GM10248 (cell line): ENCODE measurements at regions not wholly inside any gene's neighbourhood (a gene's known extent, or its start where the extent isn't known, plus 50 kb on each side); places are given as distances from the start of the nearest gene placed in this dataset.

Experiments
- CTCF ChIA-PET: fragments of 300-600 bp; sonication (Branson Sonifier 250); formaldehyde crosslinking; extraction: SDS; loops from one replicate; lab custom pipeline; 2021; ENCODE audit warnings: antibody characterized with exemption; lab: Yijun Ruan, JAX
- POLR2A ChIA-PET: fragments of 350-650 bp; sonication (Branson Sonifier 250); formaldehyde crosslinking; extraction: SDS; loops from one replicate; lab custom pipeline; 2020; ENCODE audit warnings: antibody characterized with exemption; lab: Yijun Ruan, JAX
- DNase-seq: peaks from one replicate; pipeline ENCODE4 v3.0.0; 2012; ENCODE audit errors: extremely low spot score
- CTCF ChIP-seq: IDR thresholded peaks from 2 replicates; pipeline ENCODE4 v1.5.1; 2012; ENCODE audit warnings: mild to moderate bottlenecking, low read depth; ENCODE audit errors: extremely low read depth, missing control alignments, control extremely low read depth

GRCh38 chr11:112310848-112311247 is 50.2 kb upstream of the PLET1 start:
- no peak for DNase-seq
- no peak for TF ChIP-seq CTCF
- ChIA-PET CTCF (interaction anchor here (1.5 kb wide), 1 partner anchor 31 kb away, joined by 3 read pairs; no protein-coding TSS in a partner anchor), POLR2A (no interaction called here)

- no peak for TF ChIP-seq CTCF
- ChIA-PET POLR2A (no interaction called here), CTCF (no interaction called here)
- DNase-seq = no peak
Observed at GRCh38 chr11:112315057-112315720, 54.5 kb upstream of the PLET1 start.

GRCh38 chr11:112315861-112316739 is 55.4 kb upstream of the PLET1 start:
- no peak for DNase-seq

GRCh38 chr11:112316971-112317370 is 56.3 kb upstream of the PLET1 start:
- POLR2A ChIA-PET = no interaction called here
- TF ChIP-seq CTCF = no peak
- CTCF ChIA-PET = no interaction called here
- no peak for DNase-seq

More at GRCh38 chr11:112315861-112316739, 55.4 kb upstream of the PLET1 start:
- no peak for TF ChIP-seq CTCF
- ChIA-PET POLR2A (no interaction called here), CTCF (no interaction called here)

- ChIA-PET POLR2A (no interaction called here), CTCF (no interaction called here)
- no peak for TF ChIP-seq CTCF
- no peak for DNase-seq
Observed at GRCh38 chr11:112318184-112318591, 57.5 kb upstream of the PLET1 start.

- TF ChIP-seq CTCF = no peak
- ChIA-PET CTCF (no interaction called here), POLR2A (no interaction called here)
- no peak for DNase-seq
Observed at GRCh38 chr11:112318661-112319060, 58.0 kb upstream of the PLET1 start.
